ENCODE measurements at regions not wholly inside any gene's neighbourhood (a gene's known extent, or its start where the extent isn't known, plus 50 kb on each side); places are given as distances from the start of the nearest gene placed in this dataset.

DNA sequence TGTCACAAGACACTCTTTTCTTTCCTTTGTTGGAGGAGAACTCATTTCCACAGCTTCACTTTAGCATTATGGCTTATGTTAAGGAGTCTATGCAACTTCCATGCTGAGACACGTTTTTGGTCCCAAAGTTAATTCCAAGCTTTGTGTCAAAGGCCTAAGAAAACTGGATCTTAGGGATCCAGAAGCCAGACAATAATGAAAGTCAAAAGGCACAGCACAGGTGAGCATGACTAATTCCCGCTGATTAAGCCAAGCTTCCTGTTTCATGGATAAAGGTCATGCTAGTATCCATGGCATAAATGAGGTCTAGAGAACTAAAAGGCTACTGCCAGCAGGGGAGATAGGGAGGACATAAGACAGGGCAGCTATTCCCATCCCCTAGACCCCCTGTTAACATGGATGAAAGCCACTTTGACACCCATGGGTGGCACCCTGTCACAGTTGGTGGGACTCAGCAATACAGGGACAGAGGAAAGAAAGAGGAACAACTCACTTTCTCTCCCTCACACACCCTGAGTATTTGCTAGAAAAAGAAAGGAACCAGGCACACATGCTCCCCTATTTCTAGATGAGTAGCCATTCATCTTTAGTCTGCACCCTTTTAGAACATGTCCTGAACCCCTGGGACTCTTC lies 438.1 kb upstream of the CDH9 start:
- POLR2A ChIA-PET, result no interaction called here
- Histone ChIP-seq H3K27me3 (ENCODE audit: control insufficient read depth, insufficient read depth, low read length) (no peaks in the 10 kb centered on the region), H3K9me3 (ENCODE audit: control insufficient read depth, insufficient read depth, low read length) (peaks cover 3% of the 10 kb centered on the region; the same call in 1 of the 2 replicates), H3K4me3 (ENCODE audit: low read depth, low read length) (no peak overlapping the region), H3K27ac (ENCODE audit: low read depth, low read length) (no peak overlapping the region)
- TF ChIP-seq, protein P1, sequence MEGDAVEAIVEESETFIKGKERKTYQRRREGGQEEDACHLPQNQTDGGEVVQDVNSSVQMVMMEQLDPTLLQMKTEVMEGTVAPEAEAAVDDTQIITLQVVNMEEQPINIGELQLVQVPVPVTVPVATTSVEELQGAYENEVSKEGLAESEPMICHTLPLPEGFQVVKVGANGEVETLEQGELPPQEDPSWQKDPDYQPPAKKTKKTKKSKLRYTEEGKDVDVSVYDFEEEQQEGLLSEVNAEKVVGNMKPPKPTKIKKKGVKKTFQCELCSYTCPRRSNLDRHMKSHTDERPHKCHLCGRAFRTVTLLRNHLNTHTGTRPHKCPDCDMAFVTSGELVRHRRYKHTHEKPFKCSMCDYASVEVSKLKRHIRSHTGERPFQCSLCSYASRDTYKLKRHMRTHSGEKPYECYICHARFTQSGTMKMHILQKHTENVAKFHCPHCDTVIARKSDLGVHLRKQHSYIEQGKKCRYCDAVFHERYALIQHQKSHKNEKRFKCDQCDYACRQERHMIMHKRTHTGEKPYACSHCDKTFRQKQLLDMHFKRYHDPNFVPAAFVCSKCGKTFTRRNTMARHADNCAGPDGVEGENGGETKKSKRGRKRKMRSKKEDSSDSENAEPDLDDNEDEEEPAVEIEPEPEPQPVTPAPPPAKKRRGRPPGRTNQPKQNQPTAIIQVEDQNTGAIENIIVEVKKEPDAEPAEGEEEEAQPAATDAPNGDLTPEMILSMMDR (IDR thresholded peaks at IDR 0.05; ENCODE audit: low read depth, low read length), result no peak
- CTCF ChIA-PET, result no interaction called here
- DNase-seq (ENCODE audit: low read depth, low spot score), result no peak

DNA sequence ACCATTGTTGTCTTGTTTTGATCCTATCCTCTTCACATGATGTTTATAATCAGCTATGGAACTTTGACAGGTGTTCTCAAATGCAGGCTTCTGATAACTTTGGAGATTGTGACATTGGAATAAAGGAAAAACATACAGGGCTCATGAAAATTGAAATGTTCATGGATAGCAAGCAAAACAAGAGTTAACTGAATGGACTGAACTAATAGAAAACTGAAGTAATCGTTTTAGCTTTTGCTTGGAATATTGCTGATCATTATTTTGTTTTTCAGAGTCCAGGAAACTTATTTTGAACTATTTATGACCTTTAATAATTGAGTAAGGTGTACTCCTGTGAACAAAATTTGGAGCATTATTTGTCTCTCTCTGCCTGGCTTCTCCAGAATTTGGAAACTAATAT lies 436.7 kb upstream of the CDH9 start:
- H3K4me3 ChIP-seq (ENCODE audit: low read depth, low read length), result no peak overlapping the region
- POLR2A ChIA-PET, result no interaction called here
- DNase-seq (ENCODE audit: low read depth, low spot score), result no peak
- no peaks in the 10 kb centered on the region for H3K27me3 ChIP-seq (ENCODE audit: control insufficient read depth, insufficient read depth, low read length)
- H3K9me3 ChIP-seq (ENCODE audit: control insufficient read depth, insufficient read depth, low read length), result peaks cover 3% of the 10 kb centered on the region; the same call in 1 of the 2 replicates
- no peak overlapping the region for H3K27ac ChIP-seq (ENCODE audit: low read depth, low read length)
- TF ChIP-seq, protein P1 (IDR thresholded peaks at IDR 0.05; ENCODE audit: low read depth, low read length), result no peak
- CTCF ChIA-PET, result no interaction called here

DNA sequence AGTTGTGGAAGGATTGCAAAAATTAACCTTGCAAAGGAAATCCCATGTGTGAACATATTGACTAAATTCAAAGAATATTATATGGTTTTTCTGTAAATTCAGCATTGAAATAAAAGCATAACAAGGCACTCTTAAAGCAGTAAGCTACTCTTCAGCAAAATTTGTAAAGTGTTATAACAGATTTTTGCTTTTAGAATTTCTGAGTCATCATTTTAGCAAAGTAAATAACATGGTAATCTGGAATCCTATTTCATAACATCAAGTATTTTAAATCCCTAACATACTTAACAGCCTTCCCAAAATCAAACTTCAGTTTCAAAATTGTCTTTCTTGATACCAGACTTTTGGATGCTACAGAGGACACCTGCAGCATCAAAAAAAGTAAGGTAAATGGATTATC lies 436.0 kb upstream of the CDH9 start:
- Histone ChIP-seq H3K9me3 (ENCODE audit: control insufficient read depth, insufficient read depth, low read length) (peaks cover 3% of the 10 kb centered on the region; the same call in 1 of the 2 replicates), H3K4me3 (ENCODE audit: low read depth, low read length) (no peak overlapping the region), H3K27ac (ENCODE audit: low read depth, low read length) (no peak overlapping the region), H3K27me3 (ENCODE audit: control insufficient read depth, insufficient read depth, low read length) (no peaks in the 10 kb centered on the region)
- ChIA-PET CTCF (no interaction called here), POLR2A (no interaction called here)
- DNase-seq (ENCODE audit: low read depth, low spot score), result no peak
- TF ChIP-seq, protein P1 (IDR thresholded peaks at IDR 0.05; ENCODE audit: low read depth, low read length), result no peak

DNA sequence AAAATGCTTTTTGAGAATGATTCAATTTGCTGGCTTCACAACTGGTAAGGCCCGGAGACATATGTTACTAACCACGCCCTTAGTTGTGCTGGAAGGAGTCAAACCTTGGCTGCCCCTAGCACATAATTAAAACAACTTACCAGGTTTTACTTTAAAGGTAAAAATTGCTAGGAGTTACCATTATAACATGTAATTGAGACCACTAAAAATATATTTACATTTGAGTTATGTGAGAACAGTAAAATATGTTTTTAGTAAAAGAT lies 435.6 kb upstream of the CDH9 start:
- Histone ChIP-seq H3K4me3 (ENCODE audit: low read depth, low read length) (no peak overlapping the region), H3K27ac (ENCODE audit: low read depth, low read length) (no peak overlapping the region), H3K9me3 (ENCODE audit: control insufficient read depth, insufficient read depth, low read length) (peaks cover 3% of the 10 kb centered on the region; the same call in 1 of the 2 replicates), H3K27me3 (ENCODE audit: control insufficient read depth, insufficient read depth, low read length) (no peaks in the 10 kb centered on the region)
- DNase-seq (ENCODE audit: low read depth, low spot score), result no peak
- TF ChIP-seq, protein P1 (IDR thresholded peaks at IDR 0.05; ENCODE audit: low read depth, low read length), result no peak
- ChIA-PET CTCF (no interaction called here), POLR2A (no interaction called here)

DNA sequence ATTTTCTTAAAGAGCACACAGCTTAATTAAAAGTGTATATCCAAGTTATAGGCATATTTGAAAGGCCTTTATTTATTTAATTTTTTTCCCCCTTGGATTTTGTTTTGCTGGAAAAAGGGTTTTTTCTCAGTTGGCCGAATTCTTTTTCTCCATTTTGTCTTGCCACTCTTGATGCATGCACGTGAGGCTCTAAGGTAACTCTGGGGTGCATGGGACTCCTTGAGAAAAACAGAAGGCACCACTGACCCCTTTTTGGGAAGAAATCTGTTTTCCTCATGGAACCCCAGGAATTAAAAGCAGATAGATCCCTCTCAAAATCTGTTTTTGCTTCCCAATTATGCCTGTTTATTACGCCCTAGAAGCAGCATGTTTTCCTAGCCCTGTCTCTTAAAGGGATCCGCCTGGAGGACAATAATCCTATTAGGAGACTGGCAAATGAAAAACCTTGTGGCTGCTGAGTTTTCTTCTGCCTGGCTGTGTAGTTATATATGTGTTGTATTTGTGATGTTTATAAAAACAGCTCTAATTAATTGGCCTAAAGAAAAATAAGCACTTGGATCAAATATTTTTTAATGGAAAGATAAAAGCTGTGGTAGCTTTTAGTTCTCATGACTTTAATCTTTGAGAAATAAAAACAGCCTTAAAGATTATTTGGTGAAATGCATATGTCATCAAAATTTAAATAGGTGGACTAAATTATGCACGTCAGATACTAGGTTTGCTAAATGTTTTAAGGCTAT lies 435.1 kb upstream of the CDH9 start:
- Histone ChIP-seq H3K27ac (ENCODE audit: low read depth, low read length) (no peak overlapping the region), H3K4me3 (ENCODE audit: low read depth, low read length) (no peak overlapping the region), H3K9me3 (ENCODE audit: control insufficient read depth, insufficient read depth, low read length) (peaks cover 3% of the 10 kb centered on the region; the same call in 1 of the 2 replicates), H3K27me3 (ENCODE audit: control insufficient read depth, insufficient read depth, low read length) (no peaks in the 10 kb centered on the region)
- TF ChIP-seq, protein P1 (IDR thresholded peaks at IDR 0.05; ENCODE audit: low read depth, low read length), result no peak
- CTCF ChIA-PET, result no interaction called here
- POLR2A ChIA-PET, result no interaction called here
- DNase-seq (ENCODE audit: low read depth, low spot score), result no peak
